ENCODE measurements at regions not wholly inside any gene's neighbourhood (a gene's known extent, or its start where the extent isn't known, plus 50 kb on each side); places are given as distances from the start of the nearest gene placed in this dataset.

DNA sequence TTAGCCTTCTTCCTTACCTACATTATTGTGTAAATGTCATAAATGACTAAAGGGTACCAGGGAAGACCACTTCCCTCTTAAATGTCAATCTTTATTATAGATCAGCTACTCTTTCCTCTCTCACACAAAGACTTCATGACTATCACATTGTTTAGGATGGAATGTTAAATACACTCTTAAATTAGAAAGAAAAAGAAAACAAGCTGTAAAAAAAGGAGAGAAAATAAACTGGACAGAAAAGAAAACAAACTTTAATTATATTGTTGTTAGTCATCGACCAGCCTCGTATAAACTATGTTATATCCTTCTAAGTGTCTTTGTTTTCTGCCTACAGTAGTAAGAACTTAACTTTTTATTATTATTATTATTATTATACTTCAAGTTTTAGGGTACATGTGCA lies 666.4 kb upstream of the NR3C2 start:
- Histone ChIP-seq H4K20me1 (ENCODE audit: insufficient read depth) (no peaks in the 10 kb centered on the region), H3K27ac (no peak overlapping the region)

GRCh38 chr4:149102765-149103164 lies 660.6 kb upstream of the NR3C2 start:
- Histone ChIP-seq H3K27ac (peak overlapping the region; percentile 49; the same call in 1 of the 2 replicates), H2AFZ (ENCODE audit: low read depth) (peak overlapping the region; percentile 45; the same call in 1 of the 2 replicates), H4K20me1 (ENCODE audit: insufficient read depth) (no peaks in the 10 kb centered on the region), H3K4me3 (IDR thresholded peaks at IDR 0.05; ENCODE audit: insufficient read depth, low read depth, low read length) (no peak overlapping the region), H3K9ac (peak overlapping the region; percentile 15; the same call in 1 of the 2 replicates), H3K4me1 (ENCODE audit: low read depth, poor library complexity, severe bottlenecking) (peaks cover 38% of the 10 kb centered on the region), H3K79me2 (ENCODE audit: insufficient read depth, low read depth) (no peaks in the 10 kb centered on the region), H3K27me3 (ENCODE audit: insufficient read depth, low read depth) (no peaks in the 10 kb centered on the region), H3K4me2 (peak overlapping the region; percentile 57), H3K36me3 (ENCODE audit: insufficient read depth) (no peaks in the 10 kb centered on the region)
- TF ChIP-seq, protein P1, sequence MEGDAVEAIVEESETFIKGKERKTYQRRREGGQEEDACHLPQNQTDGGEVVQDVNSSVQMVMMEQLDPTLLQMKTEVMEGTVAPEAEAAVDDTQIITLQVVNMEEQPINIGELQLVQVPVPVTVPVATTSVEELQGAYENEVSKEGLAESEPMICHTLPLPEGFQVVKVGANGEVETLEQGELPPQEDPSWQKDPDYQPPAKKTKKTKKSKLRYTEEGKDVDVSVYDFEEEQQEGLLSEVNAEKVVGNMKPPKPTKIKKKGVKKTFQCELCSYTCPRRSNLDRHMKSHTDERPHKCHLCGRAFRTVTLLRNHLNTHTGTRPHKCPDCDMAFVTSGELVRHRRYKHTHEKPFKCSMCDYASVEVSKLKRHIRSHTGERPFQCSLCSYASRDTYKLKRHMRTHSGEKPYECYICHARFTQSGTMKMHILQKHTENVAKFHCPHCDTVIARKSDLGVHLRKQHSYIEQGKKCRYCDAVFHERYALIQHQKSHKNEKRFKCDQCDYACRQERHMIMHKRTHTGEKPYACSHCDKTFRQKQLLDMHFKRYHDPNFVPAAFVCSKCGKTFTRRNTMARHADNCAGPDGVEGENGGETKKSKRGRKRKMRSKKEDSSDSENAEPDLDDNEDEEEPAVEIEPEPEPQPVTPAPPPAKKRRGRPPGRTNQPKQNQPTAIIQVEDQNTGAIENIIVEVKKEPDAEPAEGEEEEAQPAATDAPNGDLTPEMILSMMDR (conservative IDR thresholded peaks at IDR 0.05; ENCODE audit: low read depth, low read length), result no peak

More for the DNA sequence above, 666.4 kb upstream of the NR3C2 start:
- H3K4me3 ChIP-seq (IDR thresholded peaks at IDR 0.05; ENCODE audit: insufficient read depth, low read depth, low read length), result no peak overlapping the region
- no peak overlapping the region for H3K9ac ChIP-seq
- no peak overlapping the region for H2AFZ ChIP-seq (ENCODE audit: low read depth)
- no peaks in the 10 kb centered on the region for H3K36me3 ChIP-seq (ENCODE audit: insufficient read depth)
- H3K27me3 ChIP-seq (ENCODE audit: insufficient read depth, low read depth), result no peaks in the 10 kb centered on the region
- TF ChIP-seq, protein P1 (conservative IDR thresholded peaks at IDR 0.05; ENCODE audit: low read depth, low read length), result no peak
- peaks cover 16% of the 10 kb centered on the region for H3K4me1 ChIP-seq (ENCODE audit: low read depth, poor library complexity, severe bottlenecking)
- no peak overlapping the region for H3K4me2 ChIP-seq
- H3K79me2 ChIP-seq (ENCODE audit: insufficient read depth, low read depth), result no peaks in the 10 kb centered on the region

DNA sequence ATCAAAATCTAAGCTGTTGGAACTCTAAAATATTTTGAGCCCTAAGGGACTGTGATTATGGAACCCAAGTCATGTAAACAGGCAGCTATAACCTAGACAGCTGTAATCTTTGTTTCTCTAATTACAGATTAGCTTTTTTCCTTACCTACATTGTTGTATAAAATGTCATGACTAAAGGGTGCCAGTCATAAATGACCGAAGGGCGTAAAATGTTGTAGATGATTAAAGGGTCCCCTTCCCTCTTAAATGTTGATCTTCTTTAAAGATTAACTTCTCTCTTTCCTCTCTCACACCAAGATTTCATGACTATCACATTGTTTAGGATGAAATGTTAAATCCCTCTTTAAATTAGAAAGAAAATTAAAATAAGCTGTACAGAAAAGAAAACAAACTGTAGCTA lies 659.4 kb upstream of the NR3C2 start:
- TF ChIP-seq, protein P1 (conservative IDR thresholded peaks at IDR 0.05; ENCODE audit: low read depth, low read length), result no peak
- Histone ChIP-seq H4K20me1 (ENCODE audit: insufficient read depth) (no peaks in the 10 kb centered on the region), H3K4me2 (no peak overlapping the region), H3K27ac (no peak overlapping the region), H3K4me1 (ENCODE audit: low read depth, poor library complexity, severe bottlenecking) (peaks cover 38% of the 10 kb centered on the region), H3K4me3 (IDR thresholded peaks at IDR 0.05; ENCODE audit: insufficient read depth, low read depth, low read length) (no peak overlapping the region), H3K36me3 (ENCODE audit: insufficient read depth) (no peaks in the 10 kb centered on the region), H2AFZ (ENCODE audit: low read depth) (0 out of 2 replicates have a peak overlapping the region, but pooled peaks have one; percentile 10), H3K27me3 (ENCODE audit: insufficient read depth, low read depth) (no peaks in the 10 kb centered on the region), H3K9ac (no peak overlapping the region), H3K79me2 (ENCODE audit: insufficient read depth, low read depth) (no peaks in the 10 kb centered on the region)

DNA sequence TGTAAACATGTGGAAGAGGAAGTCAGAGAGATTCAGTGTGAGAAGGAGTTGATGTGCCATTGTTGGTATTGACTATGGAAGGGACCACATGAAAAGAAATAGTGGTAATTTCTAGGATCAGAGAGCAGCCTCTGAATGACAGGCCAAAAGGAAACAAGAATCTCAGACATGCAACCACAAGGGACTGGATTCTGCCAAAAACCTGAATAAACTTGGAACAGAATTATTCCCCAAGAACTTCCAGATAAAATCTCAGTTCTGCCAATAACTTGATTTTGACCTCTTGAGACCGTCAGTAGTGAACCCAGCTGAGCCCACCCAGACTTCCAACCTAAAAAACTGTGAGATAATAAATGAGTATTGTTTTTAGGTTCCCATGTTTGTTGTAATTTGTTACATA lies 653.6 kb upstream of the NR3C2 start:
- H3K4me1 ChIP-seq (ENCODE audit: low read depth, poor library complexity, severe bottlenecking), result no peaks in the 10 kb centered on the region
- no peaks in the 10 kb centered on the region for H3K36me3 ChIP-seq (ENCODE audit: insufficient read depth)
- H3K27me3 ChIP-seq (ENCODE audit: insufficient read depth, low read depth), result no peaks in the 10 kb centered on the region
- no peak overlapping the region for H3K4me2 ChIP-seq
- H3K79me2 ChIP-seq (ENCODE audit: insufficient read depth, low read depth), result no peaks in the 10 kb centered on the region
- H3K4me3 ChIP-seq (IDR thresholded peaks at IDR 0.05; ENCODE audit: insufficient read depth, low read depth, low read length), result no peak overlapping the region
- no peaks in the 10 kb centered on the region for H4K20me1 ChIP-seq (ENCODE audit: insufficient read depth)
- no peak overlapping the region for H3K9ac ChIP-seq
- H3K27ac ChIP-seq, result no peak overlapping the region
- no peak overlapping the region for H2AFZ ChIP-seq (ENCODE audit: low read depth)
- TF ChIP-seq, protein P1 (conservative IDR thresholded peaks at IDR 0.05; ENCODE audit: low read depth, low read length), result no peak
